Kidney (tissue), 13 donors: ENCODE measurements at regions not wholly inside any gene's neighbourhood (a gene's known extent, or its start where the extent isn't known, plus 50 kb on each side); places are given as distances from the start of the nearest gene placed in this dataset.

ENCODE experiments used
- DNase-seq, 5 donors: peaks; one replicate each; pipeline ENCODE4 v3.0.0-alpha.2; 2013 to 2020
- FAIRE-seq: peaks from 2 replicates; lab custom pipeline; 2012; peaks lifted over from hg19 to GRCh38; lab: Jason Lieb, UNC
- H3K27ac ChIP-seq, 2 donors: one replicate each; pipeline ENCODE4 v1.7.0; 2013; ENCODE audit warnings: low read depth in 2 of 2, low read length in 2 of 2, inconsistent platforms in 1 of 2
- H3K27me3 ChIP-seq: one replicate; pipeline ENCODE4 v1.7.1; 2013; ENCODE audit warnings: low read length, inconsistent platforms; ENCODE audit not compliant: control insufficient read depth, insufficient read depth
- H3K36me3 ChIP-seq, 3 donors: one replicate each; pipeline versions ENCODE4 v1.7.0 to v1.7.1; 2013; ENCODE audit warnings: low read length in 3 of 3, control low read depth in 1 of 3, inconsistent platforms in 1 of 3; ENCODE audit not compliant: insufficient read depth in 3 of 3, control insufficient read depth in 2 of 3
- H3K4me1 ChIP-seq, 3 donors: one replicate each; pipeline versions ENCODE4 v1.7.0 to v1.7.1; 2013; ENCODE audit warnings: low read length in 3 of 3, inconsistent platforms in 1 of 3, low read depth in 1 of 3; ENCODE audit not compliant: control insufficient read depth in 2 of 3, insufficient read depth in 2 of 3
- H3K4me3 ChIP-seq, 3 donors: one replicate each; pipeline versions ENCODE4 v1.7.0 to v1.8.1; 2013; ENCODE audit warnings: low read length in 3 of 3, control low read depth in 1 of 3, inconsistent platforms in 1 of 3
- H3K9ac ChIP-seq, 3 donors: one replicate each; pipeline versions ENCODE4 v1.7.0 to v1.7.1; 2013; ENCODE audit warnings: low read length in 3 of 3, control low read depth in 1 of 3, inconsistent platforms in 1 of 3
- H3K9me3 ChIP-seq, 3 donors: one replicate each; pipeline versions ENCODE4 v1.7.0 to v1.7.1; 2013; ENCODE audit warnings: low read length in 3 of 3, control low read depth in 1 of 3, inconsistent platforms in 1 of 3; ENCODE audit not compliant: control insufficient read depth in 2 of 3, insufficient read depth in 1 of 3
- intact Hi-C: fragments of 100-400 bp; cut with DNase I; formaldehyde crosslinking; loops from one replicate; pipeline ENCODE4 v1.11.1; 2022
- TF ChIP-seq, protein P1 (sequence below): IDR thresholded peaks from 3 replicates; pipeline ENCODE4 v1.5.1; 2012; ENCODE audit warnings: mild to moderate bottlenecking, moderate library complexity, borderline replicate concordance; ENCODE audit not compliant: insufficient read depth; ENCODE audit errors: extremely low read depth
- donor health status: control.
- donor health status: control.
- donor health status: control.
- donor health status: control.
- donor health status: control.
- donor health status: DM: yes; HTN: yes; CAD: no.
- donor health status: Normal renal cell carcinoma (clear cell type).

DNA sequence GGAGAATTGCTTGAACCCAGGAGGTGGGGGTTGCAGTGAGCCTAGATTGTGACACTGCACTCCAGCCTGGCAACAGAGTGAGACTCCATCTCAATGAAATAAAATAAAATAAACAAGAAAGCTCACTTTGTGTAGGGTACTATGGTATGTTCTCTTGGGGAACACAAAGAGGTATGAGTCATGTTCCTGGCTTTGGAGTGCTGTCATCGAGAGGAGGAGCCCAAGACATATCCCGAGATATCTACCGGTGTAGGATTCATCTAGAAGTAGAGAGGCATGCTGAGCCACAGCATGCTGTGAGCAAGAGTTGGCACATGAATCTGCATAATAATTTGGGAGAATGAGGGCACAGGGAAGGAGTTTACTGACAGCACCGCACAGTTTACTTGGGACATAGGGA lies 244.9 kb upstream of the EPHA4 start:
- no peaks in the 10 kb centered on the region for H3K27me3 ChIP-seq
- intact Hi-C loops: no loop called here
- TF ChIP-seq, protein P1, sequence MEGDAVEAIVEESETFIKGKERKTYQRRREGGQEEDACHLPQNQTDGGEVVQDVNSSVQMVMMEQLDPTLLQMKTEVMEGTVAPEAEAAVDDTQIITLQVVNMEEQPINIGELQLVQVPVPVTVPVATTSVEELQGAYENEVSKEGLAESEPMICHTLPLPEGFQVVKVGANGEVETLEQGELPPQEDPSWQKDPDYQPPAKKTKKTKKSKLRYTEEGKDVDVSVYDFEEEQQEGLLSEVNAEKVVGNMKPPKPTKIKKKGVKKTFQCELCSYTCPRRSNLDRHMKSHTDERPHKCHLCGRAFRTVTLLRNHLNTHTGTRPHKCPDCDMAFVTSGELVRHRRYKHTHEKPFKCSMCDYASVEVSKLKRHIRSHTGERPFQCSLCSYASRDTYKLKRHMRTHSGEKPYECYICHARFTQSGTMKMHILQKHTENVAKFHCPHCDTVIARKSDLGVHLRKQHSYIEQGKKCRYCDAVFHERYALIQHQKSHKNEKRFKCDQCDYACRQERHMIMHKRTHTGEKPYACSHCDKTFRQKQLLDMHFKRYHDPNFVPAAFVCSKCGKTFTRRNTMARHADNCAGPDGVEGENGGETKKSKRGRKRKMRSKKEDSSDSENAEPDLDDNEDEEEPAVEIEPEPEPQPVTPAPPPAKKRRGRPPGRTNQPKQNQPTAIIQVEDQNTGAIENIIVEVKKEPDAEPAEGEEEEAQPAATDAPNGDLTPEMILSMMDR: no peak
- no peaks in the 10 kb centered on the region for H3K9me3 ChIP-seq
- DNase-seq (no peak), FAIRE-seq (no peak)
- no peak overlapping the region for H3K9ac ChIP-seq
- no peaks in the 10 kb centered on the region for H3K36me3 ChIP-seq
- H3K4me3 ChIP-seq: no peak overlapping the region
- H3K4me1 ChIP-seq: no peaks in the 10 kb centered on the region
- no peak overlapping the region for H3K27ac ChIP-seq

DNA sequence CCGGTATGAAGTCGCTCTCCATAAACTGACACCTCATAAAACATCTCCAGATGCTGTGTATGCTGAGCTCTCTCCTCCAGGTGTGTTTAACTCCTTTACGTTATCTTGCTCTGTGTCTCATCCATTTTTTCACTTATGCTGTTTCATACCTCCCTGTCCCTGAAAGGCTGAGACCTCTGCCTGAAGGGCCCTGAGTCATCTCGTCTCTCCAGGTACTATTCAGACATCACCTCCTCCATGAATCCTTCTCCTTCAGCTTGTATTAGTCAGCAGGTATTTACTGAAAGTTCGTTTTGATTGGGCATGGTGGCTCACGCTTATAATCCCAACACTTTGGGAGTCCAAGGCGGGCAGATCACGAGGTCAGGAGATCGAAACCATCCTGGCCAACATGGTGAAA lies 244.5 kb upstream of the EPHA4 start:
- Histone ChIP-seq H3K9me3 (no peaks in the 10 kb centered on the region), H3K4me3 (no peak overlapping the region), H3K27me3 (no peaks in the 10 kb centered on the region), H3K4me1 (no peaks in the 10 kb centered on the region), H3K27ac (no peak overlapping the region), H3K9ac (no peak overlapping the region), H3K36me3 (no peaks in the 10 kb centered on the region)
- TF ChIP-seq, protein P1: no peak
- DNase-seq (no peak), FAIRE-seq (no peak)
- intact Hi-C loops: no loop called here

DNA sequence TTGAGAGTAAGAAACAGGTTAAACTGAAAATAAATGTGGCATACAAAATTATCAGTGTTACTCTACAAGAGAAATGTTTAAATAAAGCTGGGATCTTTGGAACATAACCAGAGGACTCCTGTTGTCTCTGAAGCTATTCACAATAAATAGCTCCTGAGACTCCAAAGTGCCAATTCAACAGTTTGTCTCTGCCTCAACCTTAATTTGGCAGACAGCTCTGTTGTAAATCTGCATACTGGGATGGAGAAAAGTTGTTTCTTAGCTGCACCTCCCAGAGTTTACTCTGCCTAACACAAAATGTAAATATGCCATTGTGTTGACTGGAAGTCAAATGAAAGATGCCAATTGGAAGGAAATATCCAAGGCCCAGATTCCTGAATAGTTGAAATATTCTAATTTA lies 238.5 kb upstream of the EPHA4 start:
- Histone ChIP-seq H3K9ac (no peak overlapping the region), H3K9me3 (no peaks in the 10 kb centered on the region), H3K4me3 (no peak overlapping the region), H3K27ac (no peak overlapping the region), H3K4me1 (no peaks in the 10 kb centered on the region), H3K27me3 (no peaks in the 10 kb centered on the region), H3K36me3 (no peaks in the 10 kb centered on the region)
- DNase-seq (peak in 1 of 5 donors; percentile 12), FAIRE-seq (no peak)
- intact Hi-C loops: no loop called here
- TF ChIP-seq, protein P1: no peak

DNA sequence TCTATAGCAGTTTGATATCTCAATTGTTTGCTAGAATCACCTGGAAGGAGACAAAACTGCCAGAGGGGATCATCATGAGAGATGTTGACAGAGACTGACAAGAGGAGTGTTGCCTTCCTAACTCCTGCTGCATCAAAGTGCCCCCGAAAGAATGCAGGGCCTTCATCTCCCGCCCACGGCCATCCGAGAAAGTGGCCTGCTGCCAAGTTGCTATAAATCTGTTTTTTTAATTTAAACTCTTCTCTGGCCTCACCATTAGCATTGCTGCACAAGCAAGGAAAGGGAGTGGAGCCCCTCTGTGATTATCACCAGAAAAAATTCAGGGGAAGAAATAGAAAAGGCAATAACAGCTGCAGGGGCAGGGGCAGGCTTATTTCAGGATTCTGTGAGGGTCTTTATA lies 238.1 kb upstream of the EPHA4 start:
- H3K9me3 ChIP-seq: no peaks in the 10 kb centered on the region
- DNase-seq (peak in 4 of 5 donors; percentile 42 to 81 (median 70)), FAIRE-seq (no peak)
- H3K4me3 ChIP-seq: no peak overlapping the region
- no peaks in the 10 kb centered on the region for H3K36me3 ChIP-seq
- H3K9ac ChIP-seq: no peak overlapping the region
- H3K4me1 ChIP-seq: no peaks in the 10 kb centered on the region
- TF ChIP-seq, protein P1: no peak
- no peak overlapping the region for H3K27ac ChIP-seq
- intact Hi-C loops: no loop called here
- no peaks in the 10 kb centered on the region for H3K27me3 ChIP-seq
